ENCODE measurements at regions not wholly inside any gene's neighbourhood (a gene's known extent, or its start where the extent isn't known, plus 50 kb on each side); places are given as distances from the start of the nearest gene placed in this dataset.

DNA sequence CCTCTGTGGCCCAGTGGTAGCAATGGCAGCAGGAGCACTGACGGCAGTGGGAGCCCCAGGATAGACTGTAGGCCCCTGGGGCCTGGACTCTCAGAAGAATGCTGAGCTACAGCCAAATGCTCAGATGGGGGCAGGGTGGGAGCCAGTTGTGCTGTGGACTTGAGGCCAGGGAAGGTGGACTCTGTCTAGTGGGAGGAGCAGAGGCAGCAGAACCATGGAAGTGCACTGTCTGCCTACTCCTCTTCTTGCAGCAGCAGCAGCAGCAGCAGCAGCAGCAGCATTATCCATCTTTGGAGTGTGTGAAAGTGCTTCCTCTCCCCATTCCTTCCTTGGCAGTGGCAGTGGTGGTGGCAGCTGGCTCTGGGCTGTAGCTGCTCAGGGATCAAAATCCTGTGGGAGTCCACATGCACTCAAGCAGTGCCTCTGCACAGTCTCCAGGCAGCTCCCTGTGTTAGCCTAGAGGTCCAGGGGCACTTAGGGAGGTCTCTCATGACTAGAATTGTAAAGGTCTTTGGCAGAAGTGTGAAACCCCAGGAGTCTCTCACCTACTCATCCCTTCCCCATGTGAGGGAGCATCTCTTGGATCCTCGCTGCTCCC, 917.9 kb upstream of the B3GALT2 start:
- TF ChIP-seq ARNTL (CRISPR knock-in tag; IDR thresholded peaks at IDR 0.05; ENCODE audit: borderline replicate concordance, low read depth) (no peak), PPARA (CRISPR knock-in tag; IDR thresholded peaks at IDR 0.05; ENCODE audit: borderline replicate concordance) (no peak), SNAI2 (CRISPR knock-in tag; IDR thresholded peaks at IDR 0.05) (no peak), TOX (CRISPR knock-in tag; IDR thresholded peaks at IDR 0.05; ENCODE audit: borderline replicate concordance) (no peak)
- TF ChIP-seq, protein P1, sequence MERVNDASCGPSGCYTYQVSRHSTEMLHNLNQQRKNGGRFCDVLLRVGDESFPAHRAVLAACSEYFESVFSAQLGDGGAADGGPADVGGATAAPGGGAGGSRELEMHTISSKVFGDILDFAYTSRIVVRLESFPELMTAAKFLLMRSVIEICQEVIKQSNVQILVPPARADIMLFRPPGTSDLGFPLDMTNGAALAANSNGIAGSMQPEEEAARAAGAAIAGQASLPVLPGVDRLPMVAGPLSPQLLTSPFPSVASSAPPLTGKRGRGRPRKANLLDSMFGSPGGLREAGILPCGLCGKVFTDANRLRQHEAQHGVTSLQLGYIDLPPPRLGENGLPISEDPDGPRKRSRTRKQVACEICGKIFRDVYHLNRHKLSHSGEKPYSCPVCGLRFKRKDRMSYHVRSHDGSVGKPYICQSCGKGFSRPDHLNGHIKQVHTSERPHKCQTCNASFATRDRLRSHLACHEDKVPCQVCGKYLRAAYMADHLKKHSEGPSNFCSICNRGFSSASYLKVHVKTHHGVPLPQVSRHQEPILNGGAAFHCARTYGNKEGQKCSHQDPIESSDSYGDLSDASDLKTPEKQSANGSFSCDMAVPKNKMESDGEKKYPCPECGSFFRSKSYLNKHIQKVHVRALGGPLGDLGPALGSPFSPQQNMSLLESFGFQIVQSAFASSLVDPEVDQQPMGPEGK (CRISPR knock-in tag; IDR thresholded peaks at IDR 0.05; ENCODE audit: borderline replicate concordance): no peak
- TF ChIP-seq, protein P2, sequence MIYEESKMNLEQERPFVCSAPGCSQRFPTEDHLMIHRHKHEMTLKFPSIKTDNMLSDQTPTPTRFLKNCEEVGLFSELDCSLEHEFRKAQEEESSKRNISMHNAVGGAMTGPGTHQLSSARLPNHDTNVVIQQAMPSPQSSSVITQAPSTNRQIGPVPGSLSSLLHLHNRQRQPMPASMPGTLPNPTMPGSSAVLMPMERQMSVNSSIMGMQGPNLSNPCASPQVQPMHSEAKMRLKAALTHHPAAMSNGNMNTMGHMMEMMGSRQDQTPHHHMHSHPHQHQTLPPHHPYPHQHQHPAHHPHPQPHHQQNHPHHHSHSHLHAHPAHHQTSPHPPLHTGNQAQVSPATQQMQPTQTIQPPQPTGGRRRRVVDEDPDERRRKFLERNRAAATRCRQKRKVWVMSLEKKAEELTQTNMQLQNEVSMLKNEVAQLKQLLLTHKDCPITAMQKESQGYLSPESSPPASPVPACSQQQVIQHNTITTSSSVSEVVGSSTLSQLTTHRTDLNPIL (CRISPR knock-in tag; IDR thresholded peaks at IDR 0.05; ENCODE audit: low read depth): no peak
- ATAC-seq: peak; percentile 53

DNA sequence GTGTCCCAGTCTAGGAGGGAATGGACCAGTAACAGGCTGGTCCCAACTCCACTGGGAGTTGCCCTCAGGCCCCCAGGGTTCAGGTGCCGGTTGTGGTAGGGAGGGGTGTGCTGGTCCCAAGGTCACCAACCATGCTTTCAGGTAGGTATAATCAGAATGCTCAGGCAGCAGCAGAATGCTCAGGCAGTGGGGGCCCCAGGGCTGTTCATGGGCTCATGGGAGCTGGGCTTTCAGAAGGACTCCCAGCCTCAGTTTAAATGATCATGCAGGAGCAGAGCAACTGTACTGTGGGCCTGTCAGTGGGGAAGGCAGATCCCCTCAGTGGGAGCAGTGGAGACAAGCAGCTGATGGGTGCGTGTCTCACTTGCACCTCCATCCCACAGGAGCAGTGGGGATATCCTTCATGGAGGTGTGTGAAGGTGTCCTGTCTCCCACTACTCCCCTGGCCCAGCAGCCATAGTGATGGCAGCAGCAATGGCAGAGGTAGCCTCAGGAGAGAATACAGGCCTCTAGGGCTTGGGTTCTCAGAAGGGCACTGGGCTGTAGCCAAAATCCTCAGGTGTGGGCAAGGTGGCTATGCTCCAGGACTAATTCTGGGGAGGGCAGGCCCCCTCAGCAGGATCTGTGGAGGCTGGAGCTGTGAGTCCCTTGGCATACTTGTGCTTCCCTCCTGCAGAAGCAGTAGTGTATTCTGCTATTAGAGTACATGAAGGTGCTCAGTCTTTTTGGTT, 917.3 kb upstream of the B3GALT2 start:
- ATAC-seq: no peak
- TF ChIP-seq ZC3H10 (CRISPR knock-in tag; IDR thresholded peaks at IDR 0.05) (no peak), OSR1 (CRISPR knock-in tag; IDR thresholded peaks at IDR 0.05) (no peak), CSDC2 (CRISPR knock-in tag; IDR thresholded peaks at IDR 0.05) (no peak)

DNA sequence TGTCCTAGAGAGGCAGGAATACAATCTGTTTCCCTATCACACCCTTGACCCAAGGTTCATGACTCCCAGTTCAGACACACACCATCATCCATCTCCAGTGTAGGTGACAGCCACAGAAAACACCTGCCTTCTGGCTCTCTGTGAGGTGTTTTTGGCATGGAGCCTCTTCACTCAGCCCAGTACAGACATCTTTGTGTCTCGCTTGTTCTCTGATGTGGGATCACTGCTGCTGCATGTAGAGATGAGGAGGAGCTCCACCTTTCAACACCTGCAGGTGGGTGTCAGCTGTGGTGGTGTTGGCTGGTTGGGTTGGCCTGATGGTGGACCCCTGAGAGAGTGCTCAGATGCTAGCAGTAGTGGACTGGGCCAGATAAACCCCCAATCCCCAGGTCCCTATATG, 916.7 kb upstream of the B3GALT2 start:
- no peak; the same call in 2 of the 3 replicates for ATAC-seq
- no peak for TF ChIP-seq SNAI2 (CRISPR knock-in tag; IDR thresholded peaks at IDR 0.05)
- no peak for TF ChIP-seq CSDC2 (CRISPR knock-in tag; IDR thresholded peaks at IDR 0.05)
- no peak for TF ChIP-seq ZNF8 (CRISPR knock-in tag; IDR thresholded peaks at IDR 0.05)
- no peak for TF ChIP-seq ZFP3 (CRISPR knock-in tag; IDR thresholded peaks at IDR 0.05)
- TF ChIP-seq ISL1 (CRISPR knock-in tag; IDR thresholded peaks at IDR 0.05): no peak
- TF ChIP-seq ZNF70 (CRISPR knock-in tag; IDR thresholded peaks at IDR 0.05): no peak
- TF ChIP-seq TCF4 (CRISPR knock-in tag; IDR thresholded peaks at IDR 0.05; ENCODE audit: borderline replicate concordance): no peak
- no peak for TF ChIP-seq ESRRG (CRISPR knock-in tag; IDR thresholded peaks at IDR 0.05)

DNA sequence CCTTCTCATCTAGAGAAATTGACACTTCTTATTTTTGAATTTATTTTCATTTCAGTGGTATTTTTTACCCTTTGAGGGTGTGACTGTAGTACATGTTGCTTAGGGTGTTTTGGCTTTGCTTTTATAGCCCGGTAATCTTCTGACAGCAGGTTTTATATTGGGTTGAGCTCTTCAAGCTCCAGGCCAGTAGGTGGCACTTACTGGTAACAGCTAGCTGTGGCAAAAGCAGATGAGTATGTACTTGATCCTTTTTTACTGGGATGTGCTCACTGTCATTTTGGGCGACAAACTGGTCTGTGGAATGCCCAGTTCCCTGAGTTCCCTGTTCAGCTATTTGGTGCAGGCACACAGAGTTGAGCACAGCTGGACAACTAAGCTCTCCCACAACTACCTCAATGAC, 916.2 kb upstream of the B3GALT2 start:
- TF ChIP-seq, protein P3, sequence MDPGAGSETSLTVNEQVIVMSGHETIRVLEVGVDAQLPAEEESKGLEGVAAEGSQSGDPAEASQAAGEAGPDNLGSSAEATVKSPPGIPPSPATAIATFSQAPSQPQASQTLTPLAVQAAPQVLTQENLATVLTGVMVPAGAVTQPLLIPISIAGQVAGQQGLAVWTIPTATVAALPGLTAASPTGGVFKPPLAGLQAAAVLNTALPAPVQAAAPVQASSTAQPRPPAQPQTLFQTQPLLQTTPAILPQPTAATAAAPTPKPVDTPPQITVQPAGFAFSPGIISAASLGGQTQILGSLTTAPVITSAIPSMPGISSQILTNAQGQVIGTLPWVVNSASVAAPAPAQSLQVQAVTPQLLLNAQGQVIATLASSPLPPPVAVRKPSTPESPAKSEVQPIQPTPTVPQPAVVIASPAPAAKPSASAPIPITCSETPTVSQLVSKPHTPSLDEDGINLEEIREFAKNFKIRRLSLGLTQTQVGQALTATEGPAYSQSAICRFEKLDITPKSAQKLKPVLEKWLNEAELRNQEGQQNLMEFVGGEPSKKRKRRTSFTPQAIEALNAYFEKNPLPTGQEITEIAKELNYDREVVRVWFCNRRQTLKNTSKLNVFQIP (CRISPR knock-in tag; IDR thresholded peaks at IDR 0.05; ENCODE audit: borderline replicate concordance, low read depth): no peak
- TF ChIP-seq TOX (CRISPR knock-in tag; IDR thresholded peaks at IDR 0.05; ENCODE audit: borderline replicate concordance) (no peak), GLIS3 (CRISPR knock-in tag; IDR thresholded peaks at IDR 0.05) (no peak), OSR1 (CRISPR knock-in tag; IDR thresholded peaks at IDR 0.05) (no peak), ISL1 (CRISPR knock-in tag; IDR thresholded peaks at IDR 0.05) (no peak), CSDC2 (CRISPR knock-in tag; IDR thresholded peaks at IDR 0.05) (no peak), TCF4 (CRISPR knock-in tag; IDR thresholded peaks at IDR 0.05; ENCODE audit: borderline replicate concordance) (no peak)
- TF ChIP-seq, protein P2 (CRISPR knock-in tag; IDR thresholded peaks at IDR 0.05; ENCODE audit: low read depth): no peak
- ATAC-seq: peak; percentile 54; the same call in 2 of the 3 replicates

DNA sequence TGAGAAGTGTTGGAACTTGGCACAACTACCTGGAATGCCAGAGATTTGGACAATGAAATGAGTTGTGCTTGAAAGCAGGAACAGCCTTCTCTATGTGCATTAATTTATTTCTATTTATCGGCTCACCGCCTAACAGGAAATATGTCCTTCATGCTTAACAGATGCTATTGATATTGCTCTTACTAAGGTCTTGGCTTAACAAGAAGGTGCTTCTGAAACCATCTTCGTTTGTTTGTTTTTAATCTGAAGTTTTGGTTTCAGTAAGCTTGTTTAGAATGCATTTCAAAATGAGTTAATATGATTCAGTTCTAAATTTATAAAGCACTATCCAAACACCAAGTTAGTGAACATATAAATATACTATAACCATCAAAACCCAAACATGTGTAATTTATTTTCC, 898.3 kb upstream of the B3GALT2 start:
- TF ChIP-seq ESRRG (CRISPR knock-in tag; IDR thresholded peaks at IDR 0.05): no peak
- TF ChIP-seq, protein P3 (CRISPR knock-in tag; IDR thresholded peaks at IDR 0.05; ENCODE audit: borderline replicate concordance, low read depth): no peak
- no peak for TF ChIP-seq ZNF70 (CRISPR knock-in tag; IDR thresholded peaks at IDR 0.05)
- no peak for TF ChIP-seq PPARA (CRISPR knock-in tag; IDR thresholded peaks at IDR 0.05; ENCODE audit: borderline replicate concordance)
- no peak for TF ChIP-seq ARNTL (CRISPR knock-in tag; IDR thresholded peaks at IDR 0.05; ENCODE audit: borderline replicate concordance, low read depth)
- no peak for TF ChIP-seq RARB (CRISPR knock-in tag; IDR thresholded peaks at IDR 0.05)
- no peak for TF ChIP-seq ZNF565 (CRISPR knock-in tag; conservative IDR thresholded peaks at IDR 0.05; ENCODE audit: low read depth)
- TF ChIP-seq, protein P4, sequence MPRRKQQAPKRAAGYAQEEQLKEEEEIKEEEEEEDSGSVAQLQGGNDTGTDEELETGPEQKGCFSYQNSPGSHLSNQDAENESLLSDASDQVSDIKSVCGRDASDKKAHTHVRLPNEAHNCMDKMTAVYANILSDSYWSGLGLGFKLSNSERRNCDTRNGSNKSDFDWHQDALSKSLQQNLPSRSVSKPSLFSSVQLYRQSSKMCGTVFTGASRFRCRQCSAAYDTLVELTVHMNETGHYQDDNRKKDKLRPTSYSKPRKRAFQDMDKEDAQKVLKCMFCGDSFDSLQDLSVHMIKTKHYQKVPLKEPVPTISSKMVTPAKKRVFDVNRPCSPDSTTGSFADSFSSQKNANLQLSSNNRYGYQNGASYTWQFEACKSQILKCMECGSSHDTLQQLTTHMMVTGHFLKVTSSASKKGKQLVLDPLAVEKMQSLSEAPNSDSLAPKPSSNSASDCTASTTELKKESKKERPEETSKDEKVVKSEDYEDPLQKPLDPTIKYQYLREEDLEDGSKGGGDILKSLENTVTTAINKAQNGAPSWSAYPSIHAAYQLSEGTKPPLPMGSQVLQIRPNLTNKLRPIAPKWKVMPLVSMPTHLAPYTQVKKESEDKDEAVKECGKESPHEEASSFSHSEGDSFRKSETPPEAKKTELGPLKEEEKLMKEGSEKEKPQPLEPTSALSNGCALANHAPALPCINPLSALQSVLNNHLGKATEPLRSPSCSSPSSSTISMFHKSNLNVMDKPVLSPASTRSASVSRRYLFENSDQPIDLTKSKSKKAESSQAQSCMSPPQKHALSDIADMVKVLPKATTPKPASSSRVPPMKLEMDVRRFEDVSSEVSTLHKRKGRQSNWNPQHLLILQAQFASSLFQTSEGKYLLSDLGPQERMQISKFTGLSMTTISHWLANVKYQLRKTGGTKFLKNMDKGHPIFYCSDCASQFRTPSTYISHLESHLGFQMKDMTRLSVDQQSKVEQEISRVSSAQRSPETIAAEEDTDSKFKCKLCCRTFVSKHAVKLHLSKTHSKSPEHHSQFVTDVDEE (CRISPR knock-in tag; IDR thresholded peaks at IDR 0.05): no peak
- TF ChIP-seq TCF4 (CRISPR knock-in tag; IDR thresholded peaks at IDR 0.05; ENCODE audit: borderline replicate concordance): no peak
- no peak for TF ChIP-seq SNAI2 (CRISPR knock-in tag; IDR thresholded peaks at IDR 0.05)
- no peak for TF ChIP-seq OSR1 (CRISPR knock-in tag; IDR thresholded peaks at IDR 0.05)
- TF ChIP-seq GLIS3 (CRISPR knock-in tag; IDR thresholded peaks at IDR 0.05): no peak
- ATAC-seq: no peak
